Left forelimb (tissue), 1 donor: ENCODE measurements at regions not wholly inside any gene's neighbourhood (a gene's known extent, or its start where the extent isn't known, plus 50 kb on each side); places are given as distances from the start of the nearest gene placed in this dataset.

Experiments
- DNase-seq: peaks from one replicate; pipeline ENCODE4 v3.0.0-alpha.2; 2018; ENCODE audit warnings: low spot score

DNA sequence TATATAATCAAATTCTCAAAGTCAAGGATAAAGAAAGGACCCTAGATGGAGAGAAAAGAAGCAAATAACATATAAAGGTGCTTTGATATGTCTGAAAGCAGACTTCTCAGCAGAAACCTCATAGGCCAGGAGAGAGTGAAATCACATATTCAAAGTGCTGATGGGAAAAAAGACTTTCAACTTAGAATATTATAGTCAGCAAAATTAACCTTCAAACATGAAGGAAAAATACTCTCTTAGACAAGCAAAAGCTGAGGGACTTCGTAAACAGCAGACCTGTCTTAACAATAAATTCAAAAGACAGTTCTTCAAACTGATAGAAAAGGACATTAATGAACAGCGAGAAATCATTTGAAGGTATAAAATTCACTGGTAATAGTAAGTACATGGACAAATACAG, 107.2 kb upstream of the KCNH7 start:
- no peak for DNase-seq

DNA sequence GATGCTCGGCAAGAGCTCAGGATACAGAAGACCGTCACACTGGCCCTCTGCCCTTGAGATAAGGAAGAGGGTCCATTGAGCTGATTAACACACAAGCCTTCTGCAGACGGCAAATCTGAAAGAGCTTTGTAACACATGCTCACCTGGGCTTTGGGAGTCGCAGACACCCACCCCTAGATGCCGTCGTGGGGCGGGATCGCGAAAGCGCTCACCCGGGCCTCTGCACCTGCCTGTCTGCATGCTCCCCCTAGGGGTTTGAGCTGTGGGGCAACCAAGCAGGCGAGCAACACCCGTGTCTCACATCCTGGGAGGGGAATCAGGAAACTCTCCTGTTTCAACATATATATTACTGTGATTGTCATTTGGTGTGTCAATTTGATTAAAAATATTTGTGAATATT, 99.8 kb upstream of the KCNH7 start:
- DNase-seq, result no peak

- no peak for DNase-seq
Measured at GRCh38 chr2:162934191-162934590, 95.6 kb upstream of the KCNH7 start.

DNA sequence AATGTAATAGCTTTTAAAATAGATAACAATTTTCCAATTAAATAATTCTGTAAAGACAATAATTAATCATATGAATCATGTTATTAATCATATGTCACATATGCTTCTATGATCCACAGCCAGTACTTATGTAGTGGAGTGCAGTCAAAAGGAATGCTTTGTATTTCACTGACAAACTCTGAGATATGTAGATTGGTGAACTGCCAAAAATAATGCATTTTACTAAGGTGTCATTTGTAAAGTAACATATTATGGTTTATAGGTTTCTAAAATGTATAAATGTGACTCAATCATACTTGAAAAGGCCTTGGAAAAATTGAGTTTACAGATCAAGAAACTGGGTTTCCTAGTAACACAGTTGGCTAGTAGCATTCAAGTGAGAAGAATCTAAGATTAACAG, 93.8 kb upstream of the KCNH7 start:
- DNase-seq, result no peak

GRCh38 chr2:162929571-162929970, 91.0 kb upstream of the KCNH7 start:
- no peak for DNase-seq

GRCh38 chr2:162928356-162928755, 89.8 kb upstream of the KCNH7 start:
- no peak for DNase-seq

DNA sequence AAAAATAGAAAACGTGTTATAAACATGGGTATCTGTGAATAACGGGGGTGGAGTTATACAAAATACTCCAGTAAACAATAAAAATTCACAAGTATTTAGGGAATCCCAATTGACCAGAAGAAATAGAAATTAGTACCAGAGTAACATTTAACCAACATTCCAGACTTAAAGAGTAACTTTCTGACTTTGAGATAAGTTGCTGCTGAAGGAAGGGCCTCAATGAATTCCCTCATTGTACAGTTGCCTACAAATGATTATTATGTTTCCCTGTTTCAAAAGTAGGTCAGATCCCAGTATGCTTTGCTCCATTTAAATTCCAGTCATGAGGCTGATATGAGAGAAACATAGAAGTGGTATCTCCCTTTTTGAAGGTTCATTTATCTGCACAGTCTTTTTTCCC, 88.3 kb upstream of the KCNH7 start:
- DNase-seq, result no peak

- no peak for DNase-seq
Measured at GRCh38 chr2:162926501-162926900, 87.9 kb upstream of the KCNH7 start.

GRCh38 chr2:162925595-162925994, 87.0 kb upstream of the KCNH7 start:
- DNase-seq, result no peak

DNA sequence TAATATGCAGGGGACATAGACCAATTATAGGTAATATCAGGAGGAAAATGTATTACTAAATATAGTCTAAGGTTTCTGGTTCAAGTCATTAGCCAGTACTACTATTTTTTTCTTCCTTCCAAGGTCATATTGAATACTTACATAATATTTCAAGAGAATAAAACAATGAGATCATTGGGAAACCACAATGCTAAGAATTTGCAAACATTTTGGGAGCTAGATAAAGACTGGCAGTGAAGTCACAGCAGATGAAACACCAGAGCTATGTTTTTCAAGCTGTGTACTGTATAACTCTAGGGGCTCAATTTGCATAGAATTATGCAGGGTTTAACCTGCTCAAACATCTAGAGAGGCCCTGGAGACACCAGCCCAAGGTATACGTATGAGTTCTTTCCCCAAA, 80.5 kb upstream of the KCNH7 start:
- DNase-seq, result no peak

GRCh38 chr2:162917626-162918025, 79.1 kb upstream of the KCNH7 start:
- no peak for DNase-seq

DNA sequence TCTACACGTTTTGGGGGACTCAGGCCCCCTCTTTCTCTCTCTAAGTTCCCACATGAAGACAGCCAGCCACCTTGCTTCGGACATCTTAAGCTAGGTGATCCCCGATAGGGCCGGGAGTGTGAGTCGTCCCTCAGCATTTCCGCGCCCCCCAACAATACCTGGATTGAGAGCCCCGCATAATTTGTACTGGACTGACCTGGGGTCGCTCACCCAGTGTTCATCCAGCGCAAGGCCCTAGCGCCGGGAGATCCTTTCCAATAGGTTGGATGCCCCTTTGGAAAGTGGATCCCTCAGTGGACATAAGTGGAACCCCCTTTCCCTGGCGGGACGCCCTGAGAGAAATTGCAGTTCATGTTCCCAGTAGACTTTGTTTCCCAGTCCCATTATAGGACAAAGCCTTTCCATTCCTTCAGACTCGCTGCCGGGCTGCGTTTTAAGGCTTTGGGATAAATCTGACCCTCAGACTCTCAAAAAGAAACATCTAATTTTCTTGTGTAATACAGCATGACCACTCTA, 77.8 kb upstream of the KCNH7 start:
- DNase-seq, result no peak

DNA sequence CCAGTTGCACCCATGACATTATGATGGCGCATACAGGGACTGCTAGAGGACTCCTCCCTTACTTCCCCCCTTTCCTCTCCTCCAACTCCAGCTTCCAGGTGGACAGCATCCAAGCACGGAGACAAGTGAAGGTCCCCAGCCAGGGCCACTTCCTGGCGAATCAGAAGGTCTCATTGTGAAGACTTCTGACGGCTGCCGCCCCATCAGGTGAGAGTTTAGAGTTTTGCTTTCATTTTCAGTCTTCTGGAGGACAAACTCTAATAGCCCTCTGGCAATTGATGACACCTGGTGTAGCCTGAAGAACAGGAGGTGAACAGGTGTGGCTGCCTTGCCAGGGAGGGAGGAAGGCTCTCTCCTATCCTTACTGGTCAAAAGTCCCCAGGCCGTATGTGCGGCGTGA, 77.3 kb upstream of the KCNH7 start:
- no peak for DNase-seq

DNA sequence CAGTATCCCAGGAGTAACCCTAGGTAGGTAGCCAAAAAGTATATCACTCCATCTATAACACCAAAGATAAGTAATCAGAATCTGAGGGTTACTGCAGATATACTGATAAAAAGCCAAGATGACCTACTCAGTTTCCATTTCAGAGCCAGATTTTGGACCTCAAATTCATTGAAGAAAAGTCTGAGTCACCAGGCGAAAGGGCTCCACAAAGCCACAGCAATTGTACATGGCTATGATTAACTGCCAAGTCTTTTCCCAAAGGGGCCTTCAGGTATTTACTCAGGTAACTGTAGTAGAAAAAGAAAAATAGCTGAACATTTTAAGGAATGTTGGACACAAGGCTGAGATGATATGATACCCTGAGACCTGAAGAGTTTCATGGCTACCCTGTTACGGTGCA, 75.6 kb upstream of the KCNH7 start:
- DNase-seq, result no peak

GRCh38 chr2:162912787-162913186, 74.2 kb upstream of the KCNH7 start:
- DNase-seq, result no peak

DNA sequence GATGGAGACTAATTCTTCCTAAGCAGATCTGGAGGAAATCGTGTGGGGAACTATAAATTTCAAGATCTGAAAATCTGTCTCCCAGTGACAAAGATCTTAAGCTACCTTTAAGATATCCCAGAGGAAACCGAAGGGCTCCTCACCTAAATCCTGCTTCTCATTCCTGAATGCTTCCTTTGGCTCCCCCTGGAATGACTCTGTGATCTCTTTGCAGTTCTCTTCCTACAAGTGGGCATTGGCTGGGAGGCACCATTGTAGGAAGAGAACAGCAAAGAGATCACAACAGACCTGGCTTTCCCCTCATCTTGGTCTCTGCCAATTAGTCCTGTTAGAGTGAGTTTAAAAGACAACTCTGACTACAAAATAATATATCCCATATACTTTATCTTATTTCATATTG, 70.0 kb upstream of the KCNH7 start:
- DNase-seq, result no peak

- no peak for DNase-seq
Measured at GRCh38 chr2:162890690-162891311, 52.2 kb upstream of the KCNH7 start.

DNA sequence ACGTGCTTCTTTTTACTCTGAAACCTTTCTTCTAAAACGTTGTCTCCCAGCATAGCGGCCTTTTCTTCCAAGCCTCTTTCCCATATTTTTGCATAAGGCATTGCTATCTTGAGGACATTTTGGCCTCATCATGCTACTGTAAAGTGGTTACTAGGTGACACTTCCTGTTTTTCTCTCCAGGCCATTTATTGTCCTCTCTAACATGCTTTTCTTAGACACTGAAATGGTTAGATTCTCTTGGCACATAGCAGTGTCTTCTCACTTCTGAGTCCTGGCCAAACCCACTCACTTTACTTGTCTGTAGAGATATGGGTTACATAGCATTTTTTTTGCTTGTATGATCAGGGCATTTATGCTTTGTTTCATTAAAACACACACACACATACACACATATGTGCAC, 50.1 kb upstream of the KCNH7 start:
- no peak for DNase-seq
